ENCODE measurements at regions not wholly inside any gene's neighbourhood (a gene's known extent, or its start where the extent isn't known, plus 50 kb on each side); places are given as distances from the start of the nearest gene placed in this dataset.

DNA sequence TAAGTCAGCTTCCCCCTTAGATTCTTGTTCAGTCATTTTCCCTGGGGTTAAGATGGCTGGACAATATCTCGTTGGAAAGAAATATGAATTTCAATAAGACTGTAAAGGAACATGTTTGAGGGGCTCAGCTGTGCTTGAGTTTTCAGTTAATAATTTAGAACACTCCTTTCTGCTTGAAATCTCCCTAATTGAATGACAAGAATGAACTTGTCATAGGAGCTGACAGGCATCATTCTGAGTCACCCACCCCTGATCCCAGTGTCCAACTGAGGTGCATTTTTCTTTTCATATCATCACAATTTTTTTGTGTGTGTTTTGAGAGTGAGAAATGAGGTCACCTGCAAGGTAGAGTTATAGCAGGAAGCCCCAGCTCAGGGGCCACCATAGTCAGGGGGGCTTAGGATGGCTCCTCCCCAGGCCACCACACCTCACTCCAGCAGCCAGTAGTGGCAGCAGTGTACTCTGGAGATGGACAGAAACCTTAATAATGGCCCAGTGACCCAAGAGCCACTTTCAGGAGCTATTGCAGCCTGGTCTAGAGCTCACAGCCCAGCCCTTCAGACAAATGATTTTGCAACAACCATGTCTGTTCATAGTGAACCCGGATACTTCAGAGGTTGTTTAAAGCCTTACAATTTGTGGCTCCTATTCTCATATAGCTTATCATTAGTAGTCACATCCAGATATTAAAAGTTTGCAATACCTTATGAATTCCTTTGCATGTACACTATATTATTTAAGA, 174.5 kb downstream of the MAIP1 start:
- DNase-seq (ENCODE audit: low read depth, low spot score) (no peak), ATAC-seq (no peak)
- Histone ChIP-seq H3K36me3 (ENCODE audit: control insufficient read depth, insufficient read depth, low read length) (no peaks in the 10 kb centered on the region), H3K27ac (ENCODE audit: low read length) (no peak overlapping the region), H3K4me1 (ENCODE audit: control insufficient read depth, insufficient read depth, low read length) (no peaks in the 10 kb centered on the region), H3K4me3 (ENCODE audit: low read depth in 2 of 2, low read length in 2 of 2) (no peak overlapping the region), H3K9me3 (ENCODE audit: control insufficient read depth, insufficient read depth, low read depth, low read length) (no peaks in the 10 kb centered on the region), H3K27me3 (ENCODE audit: control insufficient read depth, insufficient read depth, low read length) (no peaks in the 10 kb centered on the region)
- no TSS peak for BruUV-seq (replicated peaks)
- intact Hi-C loops (cut with micrococcal nuclease; ENCODE audit: unreplicated experiment) (no loop called here), in situ Hi-C loops (cut with HindIII; ENCODE audit: low pct_unique_long_range_greater_than_20kb, low sequenced_read_pairs) (no loop called here)
- ChIA-PET POLR2A (no interaction called here), CTCF (no interaction called here)
- TF ChIP-seq SIN3A (IDR thresholded peaks at IDR 0.05; ENCODE audit: borderline replicate concordance, insufficient read depth, low read depth, low read length) (no peak), POLR2AphosphoS5 (IDR thresholded peaks at IDR 0.05; ENCODE audit: low read depth, low read length) (no peak), TCF7L2 (IDR thresholded peaks at IDR 0.05; ENCODE audit: low read depth, low read length) (no peak)
- TF ChIP-seq, protein P1, sequence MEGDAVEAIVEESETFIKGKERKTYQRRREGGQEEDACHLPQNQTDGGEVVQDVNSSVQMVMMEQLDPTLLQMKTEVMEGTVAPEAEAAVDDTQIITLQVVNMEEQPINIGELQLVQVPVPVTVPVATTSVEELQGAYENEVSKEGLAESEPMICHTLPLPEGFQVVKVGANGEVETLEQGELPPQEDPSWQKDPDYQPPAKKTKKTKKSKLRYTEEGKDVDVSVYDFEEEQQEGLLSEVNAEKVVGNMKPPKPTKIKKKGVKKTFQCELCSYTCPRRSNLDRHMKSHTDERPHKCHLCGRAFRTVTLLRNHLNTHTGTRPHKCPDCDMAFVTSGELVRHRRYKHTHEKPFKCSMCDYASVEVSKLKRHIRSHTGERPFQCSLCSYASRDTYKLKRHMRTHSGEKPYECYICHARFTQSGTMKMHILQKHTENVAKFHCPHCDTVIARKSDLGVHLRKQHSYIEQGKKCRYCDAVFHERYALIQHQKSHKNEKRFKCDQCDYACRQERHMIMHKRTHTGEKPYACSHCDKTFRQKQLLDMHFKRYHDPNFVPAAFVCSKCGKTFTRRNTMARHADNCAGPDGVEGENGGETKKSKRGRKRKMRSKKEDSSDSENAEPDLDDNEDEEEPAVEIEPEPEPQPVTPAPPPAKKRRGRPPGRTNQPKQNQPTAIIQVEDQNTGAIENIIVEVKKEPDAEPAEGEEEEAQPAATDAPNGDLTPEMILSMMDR (IDR thresholded peaks at IDR 0.05), result no peak

DNA sequence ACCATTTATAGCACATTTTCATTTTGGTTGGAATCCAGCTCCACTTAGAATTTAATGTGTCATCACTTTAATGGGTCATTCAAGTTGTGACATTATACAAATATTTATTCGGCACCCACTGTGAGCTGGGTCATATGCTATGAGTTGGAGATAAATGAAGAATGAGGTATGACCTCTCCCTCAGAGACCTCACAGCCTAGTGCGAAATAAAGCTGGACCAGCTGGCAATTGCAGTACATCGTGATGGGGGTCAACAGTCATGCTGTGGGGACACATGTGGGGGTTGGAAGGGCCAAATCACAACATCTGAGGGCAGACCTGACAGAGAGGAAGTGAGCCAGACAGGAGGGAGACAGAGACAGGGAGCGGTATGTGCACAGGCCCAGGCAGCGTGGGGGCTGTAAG, 175.4 kb downstream of the MAIP1 start:
- DNase-seq (ENCODE audit: low read depth, low spot score), result no peak
- POLR2A ChIA-PET, result no interaction called here

DNA sequence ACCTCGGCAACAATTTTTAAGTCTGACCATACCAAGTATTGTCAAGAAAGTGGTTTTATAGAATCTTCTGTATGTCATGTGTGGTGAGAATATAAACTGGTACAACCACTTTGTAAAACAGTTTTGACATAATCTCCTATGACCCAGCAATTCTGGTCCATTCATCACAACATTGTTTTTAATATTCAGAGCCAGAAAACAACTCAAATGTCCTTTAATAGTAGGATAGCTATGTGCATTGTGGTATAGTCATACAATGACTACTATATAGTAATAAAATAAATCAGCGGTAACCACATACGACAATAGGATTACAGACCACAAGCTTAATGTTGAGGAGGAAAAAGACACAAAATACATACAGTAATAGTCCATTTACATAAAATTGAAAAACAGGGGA, 175.2 kb upstream of the SPATS2L start:
- H3K4me3 ChIP-seq (ENCODE audit: low read depth in 2 of 2, low read length in 2 of 2), result no peak overlapping the region
- no peaks in the 10 kb centered on the region for H3K4me1 ChIP-seq (ENCODE audit: control insufficient read depth, insufficient read depth, low read length)
- H3K9me3 ChIP-seq (ENCODE audit: control insufficient read depth, insufficient read depth, low read depth, low read length), result no peaks in the 10 kb centered on the region
- in situ Hi-C loops (cut with HindIII; ENCODE audit: low pct_unique_long_range_greater_than_20kb, low sequenced_read_pairs), result no loop called here
- BruUV-seq (replicated peaks), result no TSS peak
- ChIA-PET POLR2A (no interaction called here), CTCF (no interaction called here)
- H3K36me3 ChIP-seq (ENCODE audit: control insufficient read depth, insufficient read depth, low read length), result no peaks in the 10 kb centered on the region
- intact Hi-C loops (cut with micrococcal nuclease; ENCODE audit: unreplicated experiment), result no loop called here
- no peaks in the 10 kb centered on the region for H3K27me3 ChIP-seq (ENCODE audit: control insufficient read depth, insufficient read depth, low read length)
- no peak for DNase-seq (ENCODE audit: low read depth, low spot score)
- TF ChIP-seq, protein P2, sequence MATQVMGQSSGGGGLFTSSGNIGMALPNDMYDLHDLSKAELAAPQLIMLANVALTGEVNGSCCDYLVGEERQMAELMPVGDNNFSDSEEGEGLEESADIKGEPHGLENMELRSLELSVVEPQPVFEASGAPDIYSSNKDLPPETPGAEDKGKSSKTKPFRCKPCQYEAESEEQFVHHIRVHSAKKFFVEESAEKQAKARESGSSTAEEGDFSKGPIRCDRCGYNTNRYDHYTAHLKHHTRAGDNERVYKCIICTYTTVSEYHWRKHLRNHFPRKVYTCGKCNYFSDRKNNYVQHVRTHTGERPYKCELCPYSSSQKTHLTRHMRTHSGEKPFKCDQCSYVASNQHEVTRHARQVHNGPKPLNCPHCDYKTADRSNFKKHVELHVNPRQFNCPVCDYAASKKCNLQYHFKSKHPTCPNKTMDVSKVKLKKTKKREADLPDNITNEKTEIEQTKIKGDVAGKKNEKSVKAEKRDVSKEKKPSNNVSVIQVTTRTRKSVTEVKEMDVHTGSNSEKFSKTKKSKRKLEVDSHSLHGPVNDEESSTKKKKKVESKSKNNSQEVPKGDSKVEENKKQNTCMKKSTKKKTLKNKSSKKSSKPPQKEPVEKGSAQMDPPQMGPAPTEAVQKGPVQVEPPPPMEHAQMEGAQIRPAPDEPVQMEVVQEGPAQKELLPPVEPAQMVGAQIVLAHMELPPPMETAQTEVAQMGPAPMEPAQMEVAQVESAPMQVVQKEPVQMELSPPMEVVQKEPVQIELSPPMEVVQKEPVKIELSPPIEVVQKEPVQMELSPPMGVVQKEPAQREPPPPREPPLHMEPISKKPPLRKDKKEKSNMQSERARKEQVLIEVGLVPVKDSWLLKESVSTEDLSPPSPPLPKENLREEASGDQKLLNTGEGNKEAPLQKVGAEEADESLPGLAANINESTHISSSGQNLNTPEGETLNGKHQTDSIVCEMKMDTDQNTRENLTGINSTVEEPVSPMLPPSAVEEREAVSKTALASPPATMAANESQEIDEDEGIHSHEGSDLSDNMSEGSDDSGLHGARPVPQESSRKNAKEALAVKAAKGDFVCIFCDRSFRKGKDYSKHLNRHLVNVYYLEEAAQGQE (IDR thresholded peaks at IDR 0.05; ENCODE audit: insufficient read depth in 1 of 2, low read depth in 2 of 2, low read length in 1 of 2), result no peak
- TF ChIP-seq, protein P1 (IDR thresholded peaks at IDR 0.05), result no peak
- no peak for TF ChIP-seq TCF7L2 (IDR thresholded peaks at IDR 0.05; ENCODE audit: low read depth, low read length)
- no peak for TF ChIP-seq POLR2AphosphoS5 (IDR thresholded peaks at IDR 0.05; ENCODE audit: low read depth, low read length)
- TF ChIP-seq SIN3A (IDR thresholded peaks at IDR 0.05; ENCODE audit: borderline replicate concordance, insufficient read depth, low read depth, low read length), result no peak
- no peak for ATAC-seq
- no peak overlapping the region for H3K27ac ChIP-seq (ENCODE audit: low read length)

More for the DNA sequence above, 175.4 kb downstream of the MAIP1 start:
- intact Hi-C loops (cut with micrococcal nuclease; ENCODE audit: unreplicated experiment), result no loop called here
- CTCF ChIA-PET, result no interaction called here
- TF ChIP-seq TCF7L2 (IDR thresholded peaks at IDR 0.05; ENCODE audit: low read depth, low read length) (no peak), SIN3A (IDR thresholded peaks at IDR 0.05; ENCODE audit: borderline replicate concordance, insufficient read depth, low read depth, low read length) (no peak)
- TF ChIP-seq, protein P1 (IDR thresholded peaks at IDR 0.05), result no peak
- Histone ChIP-seq H3K27me3 (ENCODE audit: control insufficient read depth, insufficient read depth, low read length) (no peaks in the 10 kb centered on the region), H3K27ac (ENCODE audit: low read length) (no peak overlapping the region), H3K9me3 (ENCODE audit: control insufficient read depth, insufficient read depth, low read depth, low read length) (no peaks in the 10 kb centered on the region), H3K4me3 (ENCODE audit: low read depth in 2 of 2, low read length in 2 of 2) (no peak overlapping the region), H3K36me3 (ENCODE audit: control insufficient read depth, insufficient read depth, low read length) (no peaks in the 10 kb centered on the region), H3K4me1 (ENCODE audit: control insufficient read depth, insufficient read depth, low read length) (no peaks in the 10 kb centered on the region)
- in situ Hi-C loops (cut with HindIII; ENCODE audit: low pct_unique_long_range_greater_than_20kb, low sequenced_read_pairs), result no loop called here
- BruUV-seq (replicated peaks), result no TSS peak
- no peak for ATAC-seq
